NCI-H345 treated with DMSO at 0.1 percent for 48 hours (cell line): ENCODE measurements at regions not wholly inside any gene's neighbourhood (a gene's known extent, or its start where the extent isn't known, plus 50 kb on each side); places are given as distances from the start of the nearest gene placed in this dataset.

Source experiments
- DNase-seq: peaks from one replicate; lab custom pipeline; 2025; ENCODE audit not compliant: unreplicated experiment; lab: John Stamatoyannopoulos, UW

DNA sequence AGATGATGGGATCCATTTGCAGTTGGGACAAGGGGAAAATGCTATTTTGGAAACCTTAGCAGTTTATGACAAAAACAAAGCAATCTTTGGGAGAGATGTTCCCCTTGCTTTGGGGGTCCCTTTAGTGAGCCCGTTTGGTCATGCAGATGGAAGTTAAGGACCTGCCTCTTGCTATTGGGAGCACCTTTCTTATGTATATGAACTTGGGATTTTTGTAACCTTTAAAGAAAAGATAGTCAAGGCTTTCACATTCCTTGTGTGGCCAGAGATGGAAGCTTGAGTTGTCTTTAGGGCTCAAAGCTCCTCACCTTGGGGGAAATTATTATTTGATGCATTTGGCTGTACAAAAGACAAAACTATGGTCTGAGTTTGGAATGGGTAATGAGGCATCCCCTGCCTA, 179.0 kb upstream of the PLPP4 start:
- DNase-seq: no peak

GRCh38 chr10:120279196-120279595, 177.8 kb upstream of the PLPP4 start:
- no peak for DNase-seq

DNA sequence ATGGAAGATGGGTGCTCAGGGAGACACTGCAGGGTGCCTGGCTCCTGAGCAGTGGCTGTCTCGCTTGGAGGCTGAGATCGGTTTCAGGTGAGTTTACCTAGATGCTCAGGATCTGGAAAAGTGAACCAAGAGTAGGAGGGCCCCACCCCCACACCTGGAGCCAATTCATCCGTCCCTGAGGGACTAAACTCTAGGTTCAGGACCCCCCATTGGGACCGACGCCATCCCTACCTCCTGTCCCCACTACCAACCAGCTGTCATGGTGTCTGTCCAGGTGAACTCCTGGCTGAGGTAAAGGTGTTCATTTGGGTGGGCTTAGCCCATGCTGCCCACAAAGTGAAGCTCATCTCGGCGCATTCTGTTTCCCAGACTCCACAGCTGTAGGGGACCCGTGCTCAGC, 174.6 kb upstream of the PLPP4 start:
- DNase-seq: no peak

DNA sequence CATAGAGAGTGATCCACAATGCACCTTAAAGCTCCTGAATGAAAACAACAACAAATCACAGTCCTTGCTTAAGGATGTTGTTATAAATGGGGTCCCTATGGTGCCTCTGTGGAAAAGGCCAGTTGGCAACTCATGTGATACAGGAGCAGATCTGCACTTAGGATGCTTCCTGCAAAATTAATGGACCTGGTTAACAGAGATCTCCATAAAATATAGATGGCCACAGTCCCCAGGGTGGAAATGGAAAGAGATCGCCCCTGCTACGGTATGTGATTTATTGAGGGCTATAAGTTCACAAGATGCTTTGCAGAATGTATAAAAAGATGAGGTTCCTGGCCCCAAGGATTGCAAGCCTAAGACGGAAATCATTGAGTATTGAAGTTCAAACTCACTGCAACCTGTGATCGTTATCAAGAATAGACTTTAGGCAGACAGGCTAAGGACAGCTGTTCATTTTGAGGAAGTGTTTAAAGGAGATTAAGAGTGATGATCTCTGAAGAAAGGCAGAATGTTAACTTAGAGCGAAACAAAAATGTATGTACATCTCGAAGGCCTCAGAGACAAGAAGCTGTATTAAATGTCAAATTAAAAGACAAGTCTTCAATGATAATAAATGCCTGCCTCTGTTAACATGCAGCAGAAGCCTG, 174.1 kb upstream of the PLPP4 start:
- DNase-seq: no peak

- no peak for DNase-seq
Observed at GRCh38 chr10:120285408-120285807, 171.6 kb upstream of the PLPP4 start.

DNA sequence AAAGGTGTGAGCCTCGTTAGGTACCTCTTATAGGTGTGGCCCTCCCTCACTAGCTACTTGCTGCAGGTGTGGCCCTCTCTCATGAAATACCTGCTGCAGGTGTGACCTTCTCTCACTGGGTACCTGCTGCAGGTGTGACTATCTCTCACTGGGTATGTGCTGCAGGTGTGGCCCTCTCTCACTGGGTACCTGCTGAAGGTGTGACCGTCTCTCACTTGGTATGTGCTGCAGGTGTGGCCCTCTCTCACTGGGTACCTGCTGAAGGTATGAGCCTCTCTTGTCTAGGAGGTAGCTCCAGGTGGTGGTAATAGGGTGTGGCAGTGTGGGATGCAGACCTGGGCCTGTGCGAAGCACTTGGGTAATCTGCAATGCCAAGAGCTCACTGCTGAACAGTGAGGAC, 170.7 kb upstream of the PLPP4 start:
- DNase-seq: no peak

DNA sequence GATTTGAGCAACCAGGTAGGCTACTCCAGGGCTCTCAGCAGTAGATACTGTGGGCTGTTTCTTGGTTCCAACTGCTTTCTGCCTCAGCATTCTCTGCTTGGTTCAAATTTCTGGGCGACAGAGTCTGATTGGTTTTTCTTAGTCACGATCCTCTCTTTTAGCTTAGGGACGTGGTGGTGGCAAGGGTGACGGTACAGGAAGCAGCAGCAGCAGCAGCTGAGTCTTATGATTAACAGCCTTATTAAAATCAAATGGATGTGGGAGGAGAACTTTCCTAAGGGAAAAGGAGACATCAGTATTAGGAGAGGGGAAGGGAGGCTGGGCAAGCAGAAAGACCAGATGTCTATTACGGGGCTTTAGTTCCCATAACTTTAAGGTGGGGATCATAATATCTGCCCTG, 156.5 kb upstream of the PLPP4 start:
- no peak for DNase-seq

DNA sequence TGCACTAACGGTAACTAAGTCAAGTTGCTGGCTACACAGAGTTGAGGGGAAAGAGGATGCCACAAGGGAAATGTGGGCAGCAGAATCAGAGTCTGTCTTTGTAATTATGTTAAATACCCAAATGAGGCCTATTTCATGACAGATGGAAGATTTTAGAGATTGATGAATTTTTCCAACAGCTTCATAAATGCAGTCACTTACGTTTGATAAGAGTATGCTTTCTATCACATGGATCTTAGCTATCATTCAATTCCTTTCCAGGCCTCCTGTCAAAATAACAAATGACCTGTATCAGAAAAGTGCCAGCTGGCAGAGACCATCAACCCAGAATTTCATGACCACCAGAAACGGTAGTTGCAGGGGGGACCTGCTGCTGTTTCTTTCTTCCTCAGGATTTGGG, 148.4 kb upstream of the PLPP4 start:
- DNase-seq: no peak

DNA sequence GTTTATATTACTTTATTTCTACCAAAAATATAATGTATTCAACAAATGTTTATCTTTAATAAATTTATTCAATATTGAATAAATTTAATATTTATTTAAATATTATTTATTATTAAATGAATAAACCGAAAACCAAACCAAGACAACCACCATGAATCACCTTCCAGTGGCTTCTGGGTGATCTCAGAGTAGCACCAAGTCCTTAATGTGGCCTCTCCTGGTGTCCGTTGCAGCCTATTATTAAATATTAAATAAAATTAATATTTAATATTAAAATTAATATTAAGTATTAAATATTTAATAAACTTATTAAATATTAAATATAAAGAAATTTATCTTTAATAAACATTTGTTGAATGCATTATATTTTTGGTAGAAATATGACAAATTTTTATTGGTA, 143.3 kb upstream of the PLPP4 start:
- no peak for DNase-seq

DNA sequence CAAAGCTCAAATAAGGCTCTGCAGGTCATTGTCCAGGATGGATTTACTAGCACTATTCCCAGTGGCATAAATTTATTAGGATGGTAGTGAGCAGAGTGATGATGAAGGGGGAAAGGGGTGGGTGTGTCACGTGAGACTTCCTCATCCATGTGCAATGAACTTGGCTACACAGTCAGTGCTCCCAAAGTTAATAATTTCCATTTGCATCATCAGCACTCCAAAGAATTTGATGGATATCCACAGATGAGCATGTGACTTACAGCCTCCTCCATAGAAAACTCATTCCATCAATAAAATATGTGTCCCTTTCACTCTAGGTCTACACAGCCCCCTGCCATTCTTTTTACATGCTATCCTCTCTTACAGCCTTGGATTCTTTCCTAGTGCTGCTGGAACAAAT, 142.6 kb upstream of the PLPP4 start:
- no peak for DNase-seq

GRCh38 chr10:120318862-120319261, 138.2 kb upstream of the PLPP4 start:
- DNase-seq: no peak

DNA sequence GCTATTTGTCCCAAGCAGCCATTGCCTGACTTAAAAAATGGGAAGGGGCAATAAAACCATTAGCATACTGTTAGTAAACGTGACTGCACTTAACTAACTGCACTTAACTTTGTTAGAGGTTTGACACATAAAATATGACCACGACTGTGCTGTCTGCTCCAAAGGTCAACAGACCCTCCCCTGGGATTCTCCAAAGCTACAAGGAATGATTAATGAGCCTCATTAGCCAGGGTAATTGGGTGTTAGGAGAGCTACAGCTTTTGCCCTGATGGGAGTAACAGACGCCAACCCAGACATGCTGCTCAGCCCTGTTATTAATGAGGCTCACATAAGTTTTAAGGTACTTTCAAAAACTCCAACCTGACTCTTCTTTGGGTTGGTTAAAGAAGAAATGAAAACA, 129.4 kb upstream of the PLPP4 start:
- DNase-seq: no peak

DNA sequence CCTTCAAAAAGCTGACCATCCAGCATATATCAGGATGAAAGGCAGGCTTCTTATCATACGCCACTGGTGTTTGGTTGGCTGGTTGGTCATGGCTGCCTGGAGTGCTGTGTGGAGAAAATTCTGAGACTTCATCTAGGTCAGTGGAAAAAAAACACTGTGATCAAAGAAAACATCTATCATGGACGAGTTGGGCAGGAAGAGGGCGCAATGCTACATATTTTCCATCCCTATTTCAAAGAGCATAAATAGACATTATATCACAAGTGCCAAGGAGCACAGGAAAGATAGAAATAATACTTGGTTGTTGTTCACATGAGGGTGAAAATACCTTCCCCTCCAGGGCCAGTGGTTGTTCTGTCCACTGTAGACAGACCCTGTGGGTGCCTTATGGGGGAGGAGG, 128.4 kb upstream of the PLPP4 start:
- no peak for DNase-seq

GRCh38 chr10:120335553-120335952, 121.5 kb upstream of the PLPP4 start:
- DNase-seq: no peak

- no peak for DNase-seq
Observed at GRCh38 chr10:120336306-120336910, 120.6 kb upstream of the PLPP4 start.

- peak; percentile 12 for DNase-seq
Observed at GRCh38 chr10:120336911-120337540, 120.0 kb upstream of the PLPP4 start.

- DNase-seq: no peak
Observed at GRCh38 chr10:120342115-120342714, 114.8 kb upstream of the PLPP4 start.

- no peak for DNase-seq
Observed at GRCh38 chr10:120345186-120345585, 111.8 kb upstream of the PLPP4 start.

GRCh38 chr10:120347644-120348043, 109.4 kb upstream of the PLPP4 start:
- DNase-seq: no peak

DNA sequence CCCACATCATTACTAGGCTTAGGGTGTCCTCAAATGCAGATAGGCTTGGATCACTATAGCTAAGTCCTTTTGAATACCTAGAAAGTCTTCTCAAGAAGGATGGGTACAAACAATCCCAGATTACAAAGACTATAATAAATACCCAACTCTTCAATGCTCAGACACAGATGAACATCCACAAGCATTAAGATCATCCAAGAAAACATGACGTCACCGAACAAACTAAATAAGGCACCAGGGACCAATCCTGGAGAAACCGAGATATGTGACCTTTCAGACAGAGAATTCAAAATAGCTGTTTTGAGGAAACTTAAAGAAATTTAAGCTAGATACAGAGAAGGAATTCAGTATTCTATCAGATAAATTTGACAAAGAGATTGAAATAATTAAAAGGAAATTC, 108.0 kb upstream of the PLPP4 start:
- DNase-seq: no peak

- no peak for DNase-seq
Observed at GRCh38 chr10:120355425-120355824, 101.6 kb upstream of the PLPP4 start.

DNA sequence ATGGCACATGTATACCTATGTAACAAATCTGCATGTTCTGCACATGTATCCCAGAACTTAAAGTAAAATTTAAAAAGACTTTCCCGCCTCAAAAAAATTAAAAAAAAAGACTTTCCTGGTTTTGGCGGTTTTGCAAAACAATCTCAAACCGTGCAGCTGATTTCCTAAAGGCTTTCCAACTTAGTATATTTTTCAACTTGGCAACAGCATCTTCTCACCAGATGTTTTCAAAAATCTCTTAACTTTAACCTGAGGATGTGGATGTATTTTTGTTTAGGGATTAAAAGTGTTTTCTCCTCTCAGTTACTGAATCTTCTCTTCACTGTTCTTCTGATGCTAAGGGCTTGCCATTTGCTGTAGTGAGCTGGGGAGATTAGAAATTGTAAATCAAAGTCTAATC, 96.5 kb upstream of the PLPP4 start:
- no peak for DNase-seq
